Natural killer cell (primary cell): ENCODE measurements at regions not wholly inside any gene's neighbourhood (a gene's known extent, or its start where the extent isn't known, plus 50 kb on each side); places are given as distances from the start of the nearest gene placed in this dataset.

Experiments
- ATAC-seq, 3 donors: fragments of 150-1000 bp in 2 of 3; fragments of 200-7000 bp in 1 of 3; cut with Tn5 transposase; 1 replicate in 1 of 3; 2 replicates in 2 of 3; pipeline ENCODE4 v1.10.0; 2021; ENCODE audit warnings: mild to moderate bottlenecking in 2 of 3, moderate library complexity in 2 of 3
- DNase-seq, 2 donors: peaks; one replicate each; pipeline versions ENCODE4 v3.0.0 to v3.0.0-alpha.2; 2013 to 2021; ENCODE audit warnings: mixed read lengths in 1 of 2
- H3K27ac ChIP-seq: one replicate; pipeline ENCODE4 v1.5.1; 2013; ENCODE audit warnings: mild to moderate bottlenecking, low read length
- H3K27me3 ChIP-seq: one replicate; pipeline ENCODE4 v1.6.1; 2013; ENCODE audit warnings: low read length; ENCODE audit not compliant: control insufficient read depth, insufficient read depth
- H3K36me3 ChIP-seq: one replicate; pipeline ENCODE4 v1.6.1; 2013; ENCODE audit warnings: low read length; ENCODE audit not compliant: control insufficient read depth, insufficient read depth
- H3K4me1 ChIP-seq: one replicate; pipeline ENCODE4 v1.6.1; 2013; ENCODE audit warnings: low read length; ENCODE audit not compliant: control insufficient read depth, insufficient read depth
- H3K4me3 ChIP-seq: one replicate; pipeline ENCODE4 v1.5.1; 2013; ENCODE audit warnings: low read length
- H3K9me3 ChIP-seq: one replicate; pipeline ENCODE4 v1.6.1; 2013; ENCODE audit warnings: low read length; ENCODE audit not compliant: control insufficient read depth, insufficient read depth
- H3K27ac Mint-ChIP-seq, 2 donors: one replicate each; pipeline ENCODE4 v1.8.0; 2022; ENCODE audit warnings: mild to moderate bottlenecking in 2 of 2, mixed read lengths in 2 of 2, moderate library complexity in 1 of 2
- H3K27me3 Mint-ChIP-seq, 2 donors: one replicate each; pipeline ENCODE4 v1.8.0; 2022; ENCODE audit warnings: low read depth in 2 of 2, mixed read lengths in 2 of 2
- H3K36me3 Mint-ChIP-seq: one replicate; pipeline ENCODE4 v1.8.0; 2022; ENCODE audit warnings: mixed read lengths
- H3K4me1 Mint-ChIP-seq, 2 donors: one replicate each; pipeline ENCODE4 v1.8.0; 2022; ENCODE audit warnings: mixed read lengths in 2 of 2
- H3K4me3 Mint-ChIP-seq: one replicate; pipeline ENCODE4 v1.8.0; 2022; ENCODE audit warnings: mild to moderate bottlenecking, moderate library complexity, mixed read lengths
- H3K9me3 Mint-ChIP-seq, 2 donors: one replicate each; pipeline ENCODE4 v1.8.0; 2022; ENCODE audit warnings: mixed read lengths in 2 of 2
- WGBS: methylation state at CpG from one replicate; pipeline ENCODE4 v1.1.7; 2013; ENCODE audit warnings: missing lambda C conversion rate; ENCODE audit not compliant: insufficient coverage; 5-methylcytosine and 5-hydroxymethylcytosine counted together
- intact Hi-C: fragments of 100-400 bp; cut with micrococcal nuclease; formaldehyde crosslinking; loops from one replicate; pipeline ENCODE4 v1.14.2; 2022
- TF ChIP-seq, protein P1 (sequence below): fragments of 200-600 bp; IDR thresholded peaks from one replicate; pipeline ENCODE4 v1.8.0; 2022; ENCODE audit warnings: antibody characterized with exemption

DNA sequence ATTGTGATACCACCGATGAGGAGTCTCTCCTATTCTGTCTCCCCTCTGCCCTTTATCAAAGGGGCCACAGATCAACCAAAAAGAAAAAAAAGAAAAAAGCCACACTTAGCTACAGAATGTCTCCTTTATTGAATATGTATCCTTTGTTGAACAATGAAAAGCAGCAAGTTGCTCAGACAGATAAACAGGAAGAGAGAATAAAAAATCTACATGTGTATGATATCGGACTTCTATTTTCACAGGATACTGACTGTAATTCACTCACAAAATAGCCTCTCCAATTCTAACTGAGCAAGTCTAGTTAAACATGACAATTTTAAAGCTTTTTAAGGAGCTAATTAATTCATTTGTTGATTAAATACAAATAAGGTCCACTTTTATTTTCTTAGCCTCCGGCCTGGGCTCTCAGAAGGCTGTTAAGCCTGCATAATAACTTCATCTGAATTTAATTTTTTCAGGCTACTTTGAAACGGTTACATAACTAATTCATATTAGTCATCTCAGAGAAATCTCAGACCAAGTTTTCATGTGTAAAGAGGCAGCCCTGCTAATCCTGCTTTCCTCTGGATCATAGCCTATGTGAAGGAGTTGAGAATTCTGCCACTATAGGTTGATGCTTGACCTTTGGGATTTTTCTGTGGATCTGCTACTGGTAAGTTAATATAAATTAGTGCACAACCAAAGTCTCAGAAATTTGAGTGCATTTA is 304.1 kb upstream of the NR5A2 start:
- Mint-ChIP-seq H3K4me3 (no peak overlapping the region), H3K27ac (no peak overlapping the region), H3K36me3 (no peaks in the 10 kb centered on the region), H3K9me3 (no peaks in the 10 kb centered on the region), H3K4me1 (no peaks in the 10 kb centered on the region), H3K27me3 (no peaks in the 10 kb centered on the region)
- Histone ChIP-seq H3K9me3 (no peaks in the 10 kb centered on the region), H3K4me3 (no peak overlapping the region), H3K27ac (no peak overlapping the region), H3K4me1 (no peaks in the 10 kb centered on the region), H3K27me3 (no peaks in the 10 kb centered on the region), H3K36me3 (no peaks in the 10 kb centered on the region)
- TF ChIP-seq, protein P1, sequence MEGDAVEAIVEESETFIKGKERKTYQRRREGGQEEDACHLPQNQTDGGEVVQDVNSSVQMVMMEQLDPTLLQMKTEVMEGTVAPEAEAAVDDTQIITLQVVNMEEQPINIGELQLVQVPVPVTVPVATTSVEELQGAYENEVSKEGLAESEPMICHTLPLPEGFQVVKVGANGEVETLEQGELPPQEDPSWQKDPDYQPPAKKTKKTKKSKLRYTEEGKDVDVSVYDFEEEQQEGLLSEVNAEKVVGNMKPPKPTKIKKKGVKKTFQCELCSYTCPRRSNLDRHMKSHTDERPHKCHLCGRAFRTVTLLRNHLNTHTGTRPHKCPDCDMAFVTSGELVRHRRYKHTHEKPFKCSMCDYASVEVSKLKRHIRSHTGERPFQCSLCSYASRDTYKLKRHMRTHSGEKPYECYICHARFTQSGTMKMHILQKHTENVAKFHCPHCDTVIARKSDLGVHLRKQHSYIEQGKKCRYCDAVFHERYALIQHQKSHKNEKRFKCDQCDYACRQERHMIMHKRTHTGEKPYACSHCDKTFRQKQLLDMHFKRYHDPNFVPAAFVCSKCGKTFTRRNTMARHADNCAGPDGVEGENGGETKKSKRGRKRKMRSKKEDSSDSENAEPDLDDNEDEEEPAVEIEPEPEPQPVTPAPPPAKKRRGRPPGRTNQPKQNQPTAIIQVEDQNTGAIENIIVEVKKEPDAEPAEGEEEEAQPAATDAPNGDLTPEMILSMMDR = no peak
- ATAC-seq (no peak), DNase-seq (no peak)
- intact Hi-C loops = no loop called here
- 79% methylated on average over 3 of the region's 4 CpGs for WGBS

DNA sequence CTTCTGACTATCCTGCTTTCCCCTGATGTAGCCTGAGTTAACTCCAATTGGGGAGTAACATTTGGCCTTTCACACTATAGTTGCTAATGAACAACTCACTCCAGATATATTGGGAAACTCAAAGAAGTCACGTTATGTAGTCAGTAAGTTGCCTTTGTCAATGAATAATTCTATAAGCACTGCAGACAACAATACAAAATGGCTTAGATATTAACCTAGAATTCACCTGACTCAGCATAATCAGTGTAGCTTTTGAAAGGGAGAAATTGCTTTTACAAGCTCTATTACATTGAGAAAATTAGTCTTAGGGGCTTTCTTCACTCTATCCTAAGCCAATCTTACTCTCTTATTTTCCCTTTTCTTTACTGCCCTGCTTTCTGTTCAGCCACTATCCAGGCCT is 303.5 kb upstream of the NR5A2 start:
- TF ChIP-seq, protein P1 = no peak
- no peak for ATAC-seq
- intact Hi-C loops = no loop called here
- no peaks in the 10 kb centered on the region for H3K36me3 ChIP-seq
- Mint-ChIP-seq H3K4me3 (no peak overlapping the region), H3K27ac (no peak overlapping the region), H3K36me3 (no peaks in the 10 kb centered on the region), H3K27me3 (no peaks in the 10 kb centered on the region), H3K4me1 (no peaks in the 10 kb centered on the region), H3K9me3 (no peaks in the 10 kb centered on the region)
- no peaks in the 10 kb centered on the region for H3K27me3 ChIP-seq
- no peaks in the 10 kb centered on the region for H3K4me1 ChIP-seq
- H3K27ac ChIP-seq = no peak overlapping the region
- H3K4me3 ChIP-seq = no peak overlapping the region
- WGBS = no CpG with 5 or more reads among the region's 1 CpG
- no peak for DNase-seq
- H3K9me3 ChIP-seq = no peaks in the 10 kb centered on the region

DNA sequence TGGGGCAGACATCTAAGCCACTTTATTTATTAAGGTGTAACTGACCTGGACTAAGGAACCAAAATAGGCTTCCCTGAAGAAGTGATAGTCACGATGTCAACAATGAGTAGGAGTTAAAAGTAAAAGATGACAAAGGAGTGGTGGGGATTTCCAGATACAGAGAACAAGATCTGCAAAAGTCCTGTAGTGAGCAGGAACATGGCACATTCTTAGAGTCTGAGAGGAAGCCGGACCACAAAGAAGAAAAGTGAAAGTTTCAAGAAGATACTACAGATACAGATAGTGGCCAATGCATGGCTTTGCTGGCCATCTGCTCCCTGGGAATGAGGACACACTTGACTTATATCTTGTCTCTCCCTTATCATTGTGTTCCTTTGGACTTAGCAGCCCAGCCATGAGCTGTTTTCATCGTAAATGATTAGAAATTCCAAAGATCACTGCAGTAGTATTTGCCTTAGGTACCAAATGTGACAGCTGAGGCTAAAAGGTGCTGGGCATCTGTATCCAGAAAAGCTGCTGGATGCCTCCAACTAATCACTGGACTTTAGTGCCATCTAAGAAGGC is 302.4 kb upstream of the NR5A2 start:
- ATAC-seq (no peak), DNase-seq (no peak)
- Histone ChIP-seq H3K36me3 (no peaks in the 10 kb centered on the region), H3K4me1 (no peaks in the 10 kb centered on the region), H3K9me3 (no peaks in the 10 kb centered on the region), H3K27ac (no peak overlapping the region), H3K4me3 (no peak overlapping the region), H3K27me3 (no peaks in the 10 kb centered on the region)
- peaks cover 0 to 6% of the 10 kb centered on the region in 2 donors for H3K27me3 Mint-ChIP-seq
- no peaks in the 10 kb centered on the region for H3K36me3 Mint-ChIP-seq
- H3K4me3 Mint-ChIP-seq = no peak overlapping the region
- intact Hi-C loops = no loop called here
- whole genome bisulfite sequencing = 67% methylated on average over 3 of the region's 3 CpGs
- TF ChIP-seq, protein P1 = no peak
- H3K4me1 Mint-ChIP-seq = no peaks in the 10 kb centered on the region
- no peak overlapping the region for H3K27ac Mint-ChIP-seq
- H3K9me3 Mint-ChIP-seq = no peaks in the 10 kb centered on the region

DNA sequence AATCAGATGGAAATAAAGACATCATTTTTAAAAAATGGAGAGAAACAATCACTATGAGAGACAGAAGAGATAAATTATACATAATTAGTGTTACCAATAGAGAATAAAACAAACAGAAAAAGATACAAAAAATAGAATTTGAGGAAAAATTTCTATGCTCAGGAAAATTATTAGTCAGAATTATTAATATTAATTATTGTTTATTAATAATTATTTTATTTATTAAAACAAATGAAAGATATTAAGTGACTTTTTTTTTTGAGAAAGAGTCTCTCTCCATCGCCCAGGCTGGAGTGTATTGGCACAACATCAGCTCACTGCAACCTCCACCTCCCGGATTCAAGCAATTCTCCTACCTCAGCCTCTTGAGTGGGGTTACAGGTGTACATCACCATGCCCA is 299.8 kb upstream of the NR5A2 start:
- no peaks in the 10 kb centered on the region for H3K9me3 Mint-ChIP-seq
- no peaks in the 10 kb centered on the region for H3K4me1 Mint-ChIP-seq
- H3K27ac Mint-ChIP-seq = no peak overlapping the region
- H3K4me3 Mint-ChIP-seq = no peak overlapping the region
- H3K27ac ChIP-seq = no peak overlapping the region
- no peak overlapping the region for H3K4me3 ChIP-seq
- H3K36me3 ChIP-seq = no peaks in the 10 kb centered on the region
- H3K27me3 Mint-ChIP-seq = peaks cover under 1 to 18% of the 10 kb centered on the region in 2 donors
- intact Hi-C loops = no loop called here
- DNase-seq = no peak
- no peaks in the 10 kb centered on the region for H3K27me3 ChIP-seq
- H3K4me1 ChIP-seq = no peaks in the 10 kb centered on the region
- TF ChIP-seq, protein P1 = no peak
- no peaks in the 10 kb centered on the region for H3K9me3 ChIP-seq
- WGBS = 100% methylated on average over 1 of the region's 2 CpGs
- no peaks in the 10 kb centered on the region for H3K36me3 Mint-ChIP-seq
- no peak for ATAC-seq
